ENCODE measurements at regions not wholly inside any gene's neighbourhood (a gene's known extent, or its start where the extent isn't known, plus 50 kb on each side); places are given as distances from the start of the nearest gene placed in this dataset.
"Not testable (repeated sequence)": the region's sequence is repeated elsewhere in the genome, so short reads cannot be mapped to it uniquely, and the experiment has no call there.

DNA sequence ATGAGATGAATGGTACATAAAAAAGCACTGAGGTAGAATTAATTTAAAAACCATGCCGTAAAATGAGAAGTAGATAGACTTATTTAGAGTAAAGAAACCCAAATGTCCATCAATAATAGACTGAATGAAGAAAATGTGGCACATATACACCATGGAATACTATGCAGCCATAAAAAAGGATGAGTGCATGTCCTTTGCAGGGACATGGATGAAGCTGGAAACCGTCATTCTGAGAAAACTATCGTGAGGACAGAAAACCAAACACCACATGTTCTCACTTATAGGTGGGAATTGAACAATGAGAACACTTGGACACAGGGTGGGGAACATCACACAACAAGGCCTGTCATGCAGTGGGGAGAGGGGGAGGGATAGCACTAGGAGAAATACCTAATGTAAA is 126.4 kb downstream of the KLRB1 start:
- H3K23ac ChIP-seq (ENCODE audit: insufficient read length); H3K27ac ChIP-seq (ENCODE audit: low read depth, low read length); H3K56ac ChIP-seq (replicated peaks; ENCODE audit: insufficient read length, low read depth, low read length); CTCF ChIA-PET (ENCODE audit: partially characterized antibody); H4K5ac ChIP-seq (ENCODE audit: insufficient read length, low read depth, low read length); H2BK120ac ChIP-seq (replicated peaks; ENCODE audit: low read depth, low read length); H3K9ac ChIP-seq (replicated peaks in 1 of 4; ENCODE audit: extremely low read depth in 1 of 4, low read depth in 3 of 4, low read length in 3 of 4); H3K4me1 ChIP-seq (replicated peaks in 1 of 4; ENCODE audit: control insufficient read depth in 3 of 4, insufficient read depth in 4 of 4, low read length in 3 of 4); H3K36me3 ChIP-seq (ENCODE audit: control insufficient read depth in 2 of 4, insufficient read depth in 4 of 4, low read length in 3 of 4); H3K23me2 ChIP-seq (ENCODE audit: low read depth, low read length); H3K9me3 ChIP-seq (ENCODE audit: insufficient read depth in 2 of 2, low read depth in 1 of 2, low read length in 1 of 2); H2AFZ ChIP-seq (ENCODE audit: low read length); FAIRE-seq; POLR2A ChIA-PET (ENCODE audit: partially characterized antibody); H3K18ac ChIP-seq (ENCODE audit: extremely low read depth, low read length); H2BK5ac ChIP-seq (ENCODE audit: low read depth, low read length); H4K8ac ChIP-seq (ENCODE audit: extremely low read depth, insufficient read depth, low read length); H2AK5ac ChIP-seq (ENCODE audit: low read depth, low read length); H2BK20ac ChIP-seq (ENCODE audit: low read length); H4K20me1 ChIP-seq (replicated peaks in 1 of 2; ENCODE audit: control insufficient read depth in 1 of 2, insufficient read depth in 2 of 2, low read length in 2 of 2); H3K14ac ChIP-seq (ENCODE audit: insufficient read length); H2BK15ac ChIP-seq (ENCODE audit: low read length); H2BK12ac ChIP-seq (ENCODE audit: low read depth, low read length); H3K79me1 ChIP-seq (ENCODE audit: low read depth, low read length); DNase-seq (ENCODE audit: low read depth in 1 of 2, low spot score in 2 of 2); H3K79me2 ChIP-seq (ENCODE audit: control insufficient read depth in 1 of 2, insufficient read depth in 2 of 2, low read length in 2 of 2); H3K4me2 ChIP-seq (ENCODE audit: insufficient read depth in 1 of 2, low read depth in 2 of 2, low read length in 2 of 2); H4K91ac ChIP-seq (replicated peaks; ENCODE audit: insufficient read length, low read length); H3K27me3 ChIP-seq (replicated peaks in 1 of 4; ENCODE audit: control insufficient read depth in 3 of 4, extremely low read depth in 1 of 4, insufficient read depth in 3 of 4, low read length in 3 of 4); H3K4me3 ChIP-seq (ENCODE audit: extremely low read depth in 1 of 4, insufficient read depth in 2 of 4, low read depth in 3 of 4, low read length in 4 of 4); H3K4ac ChIP-seq (replicated peaks; ENCODE audit: insufficient read length, low read depth, low read length): not testable (repeated sequence)
- no CpG with 5 or more reads among the region's 3 CpGs for WGBS, 2 experiments (ENCODE audit: extremely low coverage in 1 of 2, insufficient coverage in 1 of 2, insufficient read length in 1 of 2, insufficient replicate concordance in 2 of 2, low coverage in 1 of 2, low lambda C conversion rate in 2 of 2, missing lambda C conversion rate in 1 of 2)

DNA sequence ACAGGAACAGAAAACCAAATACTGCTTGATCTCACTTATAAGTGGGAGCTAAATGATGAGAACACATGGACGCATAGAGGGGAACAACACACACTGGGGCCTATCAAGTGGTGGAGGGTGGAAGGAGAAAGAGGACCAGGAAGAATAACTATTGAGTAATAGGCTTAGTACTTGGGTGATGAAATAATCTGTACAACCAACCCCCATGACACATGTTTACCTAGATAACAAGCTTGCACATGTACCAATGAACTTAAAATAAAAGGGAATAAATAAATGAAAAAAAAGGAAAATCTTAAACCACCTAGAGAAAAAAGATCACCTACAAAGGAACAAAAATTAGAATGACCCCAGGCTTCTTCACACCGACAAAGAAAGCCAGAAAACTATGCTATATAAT is 133.5 kb downstream of the KLRB1 start:
- H3K4me3 ChIP-seq (ENCODE audit: extremely low read depth in 1 of 4, insufficient read depth in 2 of 4, low read depth in 3 of 4, low read length in 4 of 4); H3K9ac ChIP-seq (replicated peaks in 1 of 4; ENCODE audit: extremely low read depth in 1 of 4, low read depth in 3 of 4, low read length in 3 of 4); H3K56ac ChIP-seq (replicated peaks; ENCODE audit: insufficient read length, low read depth, low read length); H2BK5ac ChIP-seq (ENCODE audit: low read depth, low read length); H3K23me2 ChIP-seq (ENCODE audit: low read depth, low read length); H3K27ac ChIP-seq (ENCODE audit: low read depth, low read length); H2BK20ac ChIP-seq (ENCODE audit: low read length); H2AK5ac ChIP-seq (ENCODE audit: low read depth, low read length); H3K4me2 ChIP-seq (ENCODE audit: insufficient read depth in 1 of 2, low read depth in 2 of 2, low read length in 2 of 2); H4K91ac ChIP-seq (replicated peaks; ENCODE audit: insufficient read length, low read length); H3K4ac ChIP-seq (replicated peaks; ENCODE audit: insufficient read length, low read depth, low read length); H3K4me1 ChIP-seq (replicated peaks in 1 of 4; ENCODE audit: control insufficient read depth in 3 of 4, insufficient read depth in 4 of 4, low read length in 3 of 4); FAIRE-seq; H3K9me3 ChIP-seq (ENCODE audit: insufficient read depth in 2 of 2, low read depth in 1 of 2, low read length in 1 of 2); H2BK12ac ChIP-seq (ENCODE audit: low read depth, low read length); H3K36me3 ChIP-seq (ENCODE audit: control insufficient read depth in 2 of 4, insufficient read depth in 4 of 4, low read length in 3 of 4); H3K18ac ChIP-seq (ENCODE audit: extremely low read depth, low read length); CTCF ChIA-PET (ENCODE audit: partially characterized antibody); H2AFZ ChIP-seq (ENCODE audit: low read length); H3K79me1 ChIP-seq (ENCODE audit: low read depth, low read length); H2BK15ac ChIP-seq (ENCODE audit: low read length); H3K79me2 ChIP-seq (ENCODE audit: control insufficient read depth in 1 of 2, insufficient read depth in 2 of 2, low read length in 2 of 2); DNase-seq (ENCODE audit: low read depth in 1 of 2, low spot score in 2 of 2); H3K23ac ChIP-seq (ENCODE audit: insufficient read length); H3K14ac ChIP-seq (ENCODE audit: insufficient read length); H3K27me3 ChIP-seq (replicated peaks in 1 of 4; ENCODE audit: control insufficient read depth in 3 of 4, extremely low read depth in 1 of 4, insufficient read depth in 3 of 4, low read length in 3 of 4); H4K5ac ChIP-seq (ENCODE audit: insufficient read length, low read depth, low read length); H2BK120ac ChIP-seq (replicated peaks; ENCODE audit: low read depth, low read length); POLR2A ChIA-PET (ENCODE audit: partially characterized antibody); H4K8ac ChIP-seq (ENCODE audit: extremely low read depth, insufficient read depth, low read length); H4K20me1 ChIP-seq (replicated peaks in 1 of 2; ENCODE audit: control insufficient read depth in 1 of 2, insufficient read depth in 2 of 2, low read length in 2 of 2): not testable (repeated sequence)
- WGBS, 2 experiments (ENCODE audit: extremely low coverage in 1 of 2, insufficient coverage in 1 of 2, insufficient read length in 1 of 2, insufficient replicate concordance in 2 of 2, low coverage in 1 of 2, low lambda C conversion rate in 2 of 2, missing lambda C conversion rate in 1 of 2): 50% methylated on average over 2 of the region's 2 CpGs; no CpG with 5 or more reads in 1 of the 2 experiments
